GM23338 (cell line): ENCODE measurements at regions not wholly inside any gene's neighbourhood (a gene's known extent, or its start where the extent isn't known, plus 50 kb on each side); places are given as distances from the start of the nearest gene placed in this dataset.

ENCODE experiments used
- ATAC-seq: fragments of 200-7000 bp; cut with Tn5 transposase; 3 replicates; pipeline ENCODE4 v1.9.1; 2020
- DNase-seq: peaks from one replicate; pipeline ENCODE4 v3.0.0-alpha.2; 2015; ENCODE audit warnings: low spot score
- H2AFZ ChIP-seq: fragments of 200-600 bp; sonication (generic); 2 replicates; pipeline ENCODE4 v1.8.0; 2016; ENCODE audit warnings: antibody characterized with exemption, mild to moderate bottlenecking, moderate library complexity
- H3F3A ChIP-seq: fragments of 200-600 bp; sonication (generic); replicated peaks from 2 replicates; pipeline ENCODE4 v1.8.0; 2017; ENCODE audit warnings: antibody characterized with exemption, mixed run types, low read depth
- H3K27ac ChIP-seq: fragments of 200-600 bp; sonication (generic); 2 replicates; pipeline ENCODE4 v1.6.1; 2016; ENCODE audit warnings: low read depth
- H3K27me3 ChIP-seq: fragments of 200-600 bp; sonication (generic); 2 replicates; pipeline ENCODE4 v1.8.0; 2016; ENCODE audit warnings: mild to moderate bottlenecking, mixed run types, moderate library complexity; ENCODE audit not compliant: insufficient read depth
- H3K36me3 ChIP-seq: fragments of 200-600 bp; sonication (generic); 2 replicates; pipeline ENCODE4 v1.8.0; 2016; ENCODE audit warnings: mild to moderate bottlenecking; ENCODE audit not compliant: insufficient read depth
- H3K4me1 ChIP-seq: fragments of 200-600 bp; sonication (generic); 2 replicates; pipeline ENCODE4 v1.8.0; 2016; ENCODE audit warnings: mild to moderate bottlenecking, moderate library complexity; ENCODE audit not compliant: insufficient read depth
- H3K4me2 ChIP-seq: fragments of 200-600 bp; sonication (generic); 2 replicates; pipeline ENCODE4 v1.7.1; 2017; ENCODE audit warnings: mixed run types
- H3K4me3 ChIP-seq: fragments of 200-600 bp; sonication (generic); 2 replicates; pipeline ENCODE4 v1.6.1; 2016; ENCODE audit warnings: mixed run types
- H3K79me2 ChIP-seq: fragments of 200-600 bp; sonication (generic); replicated peaks from 2 replicates; pipeline ENCODE4 v1.8.0; 2017; ENCODE audit warnings: mild to moderate bottlenecking; ENCODE audit not compliant: insufficient read depth
- H3K9me2 ChIP-seq: fragments of 200-600 bp; sonication (generic); 2 replicates; pipeline ENCODE4 v1.8.0; 2017; ENCODE audit not compliant: insufficient read depth
- H4K20me1 ChIP-seq: fragments of 200-600 bp; sonication (generic); replicated peaks from 2 replicates; pipeline ENCODE4 v1.8.0; 2017; ENCODE audit warnings: mild to moderate bottlenecking; ENCODE audit not compliant: insufficient read depth
- H3K27ac Mint-ChIP-seq: 2 replicates; pipeline ENCODE4 v1.8.0; 2020; ENCODE audit warnings: inconsistent platforms, mild to moderate bottlenecking, moderate library complexity, mixed read lengths
- H3K27me3 Mint-ChIP-seq: 3 replicates; pipeline ENCODE4 v1.8.0; 2022; ENCODE audit warnings: low read depth, mild to moderate bottlenecking, moderate library complexity, mixed read lengths, inconsistent platforms; ENCODE audit not compliant: insufficient read depth, poor library complexity
- H3K36me3 Mint-ChIP-seq: 3 replicates; pipeline ENCODE4 v1.8.0; 2021; ENCODE audit warnings: low read depth, mild to moderate bottlenecking, inconsistent platforms, moderate library complexity, mixed read lengths
- H3K4me1 Mint-ChIP-seq: 3 replicates; pipeline ENCODE4 v1.8.0; 2020; ENCODE audit warnings: mild to moderate bottlenecking, inconsistent platforms, mixed read lengths
- H3K4me3 Mint-ChIP-seq: 3 replicates; pipeline ENCODE4 v1.8.0; 2021; ENCODE audit warnings: moderate library complexity, mild to moderate bottlenecking, inconsistent platforms, mixed read lengths
- H3K9me3 Mint-ChIP-seq: 3 replicates; pipeline ENCODE4 v1.8.0; 2020; ENCODE audit warnings: moderate library complexity, mild to moderate bottlenecking, inconsistent platforms, mixed read lengths
- CREB1 ChIP-seq: fragments of 250-450 bp; sonication (Bioruptor Pico); IDR thresholded peaks from 2 replicates; pipeline ENCODE4 v1.5.0; 2020; ENCODE audit warnings: low read depth, mild to moderate bottlenecking, moderate library complexity
- CTCF ChIP-seq, 2 experiments: fragments of 200-600 bp in 1 of 2; sonication (generic) in 1 of 2; conservative IDR thresholded peaks; 2 replicates each; pipeline versions ENCODE4 v1.5.1 to v1.6.1; 2016 to 2017; ENCODE audit warnings: antibody characterized with exemption in 2 of 2, low read depth in 2 of 2, mild to moderate bottlenecking in 2 of 2, moderate library complexity in 1 of 2
- ETS1 ChIP-seq: IDR thresholded peaks from 2 replicates; pipeline ENCODE4 v1.6.1; 2016; ENCODE audit warnings: antibody characterized with exemption
- EZH2 ChIP-seq: fragments of 200-600 bp; sonication (generic); IDR thresholded peaks from one replicate; pipeline ENCODE4 v1.8.0; 2017; ENCODE audit warnings: antibody characterized with exemption, mild to moderate bottlenecking, low read depth; ENCODE audit not compliant: unreplicated experiment
- EZH2phosphoT487 ChIP-seq: fragments of 200-600 bp; sonication (generic); IDR thresholded peaks from one replicate; pipeline ENCODE4 v1.8.1; 2018; ENCODE audit warnings: antibody characterized with exemption; ENCODE audit not compliant: unreplicated experiment
- JUNB ChIP-seq: IDR thresholded peaks from one replicate; pipeline ENCODE4 v1.6.1; 2016; ENCODE audit warnings: antibody characterized with exemption; ENCODE audit not compliant: unreplicated experiment
- NANOG ChIP-seq: IDR thresholded peaks from 2 replicates; pipeline ENCODE4 v1.6.1; 2016; ENCODE audit warnings: antibody characterized with exemption, borderline replicate concordance
- POLR2AphosphoS5 ChIP-seq: IDR thresholded peaks from 2 replicates; pipeline ENCODE4 v1.6.1; 2016; ENCODE audit warnings: antibody characterized with exemption, low read depth
- REST ChIP-seq: IDR thresholded peaks from one replicate; pipeline ENCODE4 v1.6.1; 2018; ENCODE audit warnings: antibody characterized with exemption; ENCODE audit not compliant: unreplicated experiment
- STAT1 ChIP-seq: IDR thresholded peaks from one replicate; pipeline ENCODE4 v1.6.1; 2016; ENCODE audit warnings: antibody characterized with exemption; ENCODE audit not compliant: unreplicated experiment
- ZNF114 ChIP-seq: fragments of 250-450 bp; sonication (Bioruptor Pico); IDR thresholded peaks from 2 replicates; pipeline ENCODE4 v1.5.0; 2020; ENCODE audit warnings: mild to moderate bottlenecking, moderate library complexity
- ZNF331 ChIP-seq: fragments of 250-450 bp; sonication (Bioruptor Pico); IDR thresholded peaks from 2 replicates; pipeline ENCODE4 v1.5.0; 2020; ENCODE audit warnings: low read depth, mild to moderate bottlenecking, moderate library complexity
- ZNF462 ChIP-seq: fragments of 250-450 bp; sonication (Bioruptor Pico); IDR thresholded peaks from 2 replicates; pipeline ENCODE4 v1.5.0; 2020; ENCODE audit warnings: mild to moderate bottlenecking, moderate library complexity

GRCh38 chr7:25678215-25678614, 449.9 kb upstream of the NPVF start:
- Mint-ChIP-seq H3K4me3 (no peak overlapping the region), H3K9me3 (no peaks in the 10 kb centered on the region), H3K36me3 (no peaks in the 10 kb centered on the region), H3K27me3 (no peaks in the 10 kb centered on the region), H3K27ac (no peak overlapping the region), H3K4me1 (no peaks in the 10 kb centered on the region)
- Histone ChIP-seq H2AFZ (no peak overlapping the region), H3F3A (no peaks in the 10 kb centered on the region), H3K79me2 (no peaks in the 10 kb centered on the region), H3K36me3 (no peaks in the 10 kb centered on the region), H4K20me1 (no peaks in the 10 kb centered on the region), H3K27me3 (no peaks in the 10 kb centered on the region), H3K9me2 (peaks cover 5% of the 10 kb centered on the region; the same call in 1 of the 2 replicates), H3K27ac (no peak overlapping the region), H3K4me2 (no peak overlapping the region), H3K4me1 (no peaks in the 10 kb centered on the region), H3K4me3 (no peak overlapping the region)
- DNase-seq (no peak), ATAC-seq (no peak)
- no peak for TF ChIP-seq ZNF462 (CRISPR knock-in tag)
- no peak for TF ChIP-seq ZNF331
- TF ChIP-seq ZNF114: no peak
- TF ChIP-seq JUNB: no peak
- TF ChIP-seq EZH2: no peak
- TF ChIP-seq STAT1: no peak
- no peak for TF ChIP-seq ETS1
- no peak for TF ChIP-seq POLR2AphosphoS5
- no peak for TF ChIP-seq NANOG
- TF ChIP-seq REST: no peak
- no peak for TF ChIP-seq CTCF (conservative IDR thresholded peaks at IDR 0.05; ENCODE audit: low read depth in 2 of 2)
- TF ChIP-seq CREB1: no peak
- no peak for TF ChIP-seq EZH2phosphoT487
